ENCODE measurements at regions not wholly inside any gene's neighbourhood (a gene's known extent, or its start where the extent isn't known, plus 50 kb on each side); places are given as distances from the start of the nearest gene placed in this dataset.

- no peak overlapping the region for H3K4me3 Mint-ChIP-seq
- no peaks in the 10 kb centered on the region for H3K36me3 Mint-ChIP-seq (ENCODE audit: low read depth)
- H3K27me3 Mint-ChIP-seq = peaks cover 3% of the 10 kb centered on the region
- DNase-seq (no peak), ATAC-seq (no peak)
- ChIA-PET POLR2A (no interaction called here), CTCF (no interaction called here)
- H3K9me3 Mint-ChIP-seq (ENCODE audit: low read depth) = no peaks in the 10 kb centered on the region
- intact Hi-C loops (cut with DNase I, micrococcal nuclease) = no loop called here
- no peak overlapping the region for H3K27ac Mint-ChIP-seq
- H3K4me1 Mint-ChIP-seq = no peaks in the 10 kb centered on the region
These were observed 146.5 kb downstream of the LACC1 start for GRCh38 chr13:44026194-44026593.

GRCh38 chr13:44028734-44029133 lies 149.0 kb downstream of the LACC1 start:
- POLR2A ChIA-PET = no interaction called here
- no peaks in the 10 kb centered on the region for H3K9me3 Mint-ChIP-seq (ENCODE audit: low read depth)
- no peak for DNase-seq
- no peak overlapping the region for H3K4me3 Mint-ChIP-seq
- CTCF ChIA-PET = interaction anchor here (0.9 kb wide), 1 partner anchor 15 kb away, joined by 3 read pairs; no protein-coding TSS in a partner anchor
- no peak for ATAC-seq
- H3K27me3 Mint-ChIP-seq = peaks cover 2% of the 10 kb centered on the region
- no peak overlapping the region for H3K27ac Mint-ChIP-seq
- no peaks in the 10 kb centered on the region for H3K36me3 Mint-ChIP-seq (ENCODE audit: low read depth)
- intact Hi-C loops (cut with DNase I, micrococcal nuclease) = no loop called here
- H3K4me1 Mint-ChIP-seq = no peaks in the 10 kb centered on the region

- no peaks in the 10 kb centered on the region for H3K4me1 Mint-ChIP-seq
- DNase-seq (no peak), ATAC-seq (no peak)
- no peak overlapping the region for H3K27ac Mint-ChIP-seq
- no peaks in the 10 kb centered on the region for H3K9me3 Mint-ChIP-seq (ENCODE audit: low read depth)
- CTCF ChIA-PET = interaction anchor here (0.6 kb wide), 1 partner anchor 223 kb away, joined by 3 read pairs; no protein-coding TSS in a partner anchor
- intact Hi-C loops (cut with DNase I, micrococcal nuclease) = no loop called here
- peaks cover 3% of the 10 kb centered on the region for H3K27me3 Mint-ChIP-seq
- POLR2A ChIA-PET = no interaction called here
- H3K36me3 Mint-ChIP-seq (ENCODE audit: low read depth) = no peaks in the 10 kb centered on the region
- no peak overlapping the region for H3K4me3 Mint-ChIP-seq
These were observed 150.9 kb downstream of the LACC1 start for GRCh38 chr13:44030615-44031014.

- Mint-ChIP-seq H3K4me1 (no peaks in the 10 kb centered on the region), H3K4me3 (no peak overlapping the region), H3K36me3 (ENCODE audit: low read depth) (no peaks in the 10 kb centered on the region), H3K27ac (no peak overlapping the region), H3K27me3 (peaks cover 4% of the 10 kb centered on the region), H3K9me3 (ENCODE audit: low read depth) (no peaks in the 10 kb centered on the region)
- ATAC-seq (no peak), DNase-seq (no peak)
- intact Hi-C loops (cut with DNase I, micrococcal nuclease) = no loop called here
- POLR2A ChIA-PET = no interaction called here
- CTCF ChIA-PET = no interaction called here
These were observed 151.9 kb downstream of the LACC1 start for GRCh38 chr13:44031555-44031954.

- Mint-ChIP-seq H3K27me3 (peaks cover 5% of the 10 kb centered on the region), H3K4me1 (no peaks in the 10 kb centered on the region), H3K4me3 (no peak overlapping the region), H3K27ac (no peak overlapping the region), H3K9me3 (ENCODE audit: low read depth) (no peaks in the 10 kb centered on the region), H3K36me3 (ENCODE audit: low read depth) (no peaks in the 10 kb centered on the region)
- intact Hi-C loops (cut with DNase I, micrococcal nuclease) = no loop called here
- ATAC-seq = no peak
- no peak for DNase-seq
- CTCF ChIA-PET = interaction anchor here (0.5 kb wide), 1 partner anchor 108 kb away, joined by 3 read pairs; no protein-coding TSS in a partner anchor
- POLR2A ChIA-PET = no interaction called here
These were observed 153.1 kb downstream of the LACC1 start for GRCh38 chr13:44032802-44033201.

GRCh38 chr13:44035400-44035799 lies 155.7 kb downstream of the LACC1 start:
- Mint-ChIP-seq H3K9me3 (ENCODE audit: low read depth) (no peaks in the 10 kb centered on the region), H3K27me3 (peaks cover 10% of the 10 kb centered on the region), H3K4me3 (no peak overlapping the region), H3K4me1 (no peaks in the 10 kb centered on the region), H3K36me3 (ENCODE audit: low read depth) (no peaks in the 10 kb centered on the region), H3K27ac (no peak overlapping the region)
- ATAC-seq (no peak), DNase-seq (no peak)
- POLR2A ChIA-PET = no interaction called here
- CTCF ChIA-PET = no interaction called here
- intact Hi-C loops (cut with DNase I, micrococcal nuclease) = no loop called here

GRCh38 chr13:44040070-44040817 lies 160.5 kb downstream of the LACC1 start:
- ChIA-PET CTCF (interaction anchor here (1.2 kb wide), 1 partner anchor 399 kb away, joined by 3 read pairs; no protein-coding TSS in a partner anchor), POLR2A (no interaction called here)
- Mint-ChIP-seq H3K4me1 (no peaks in the 10 kb centered on the region), H3K27me3 (peaks cover 15% of the 10 kb centered on the region), H3K36me3 (ENCODE audit: low read depth) (no peaks in the 10 kb centered on the region), H3K27ac (no peak overlapping the region), H3K9me3 (ENCODE audit: low read depth) (no peaks in the 10 kb centered on the region), H3K4me3 (no peak overlapping the region)
- intact Hi-C loops (cut with DNase I, micrococcal nuclease) = no loop called here
- DNase-seq (no peak), ATAC-seq (no peak)

- ATAC-seq = no peak
- H3K27ac Mint-ChIP-seq = no peak overlapping the region
- CTCF ChIA-PET = interaction anchor here (1.2 kb wide), 1 partner anchor 398 kb away, joined by 3 read pairs; no protein-coding TSS in a partner anchor
These were observed 161.1 kb downstream of the LACC1 start for GRCh38 chr13:44040818-44041100.

GRCh38 chr13:44044547-44045179 lies 165.0 kb downstream of the LACC1 start:
- ATAC-seq = no peak
- no peak for DNase-seq
- Mint-ChIP-seq H3K36me3 (ENCODE audit: low read depth) (no peaks in the 10 kb centered on the region), H3K9me3 (ENCODE audit: low read depth) (no peaks in the 10 kb centered on the region), H3K27ac (no peak overlapping the region), H3K4me3 (no peak overlapping the region), H3K27me3 (peaks cover 20% of the 10 kb centered on the region), H3K4me1 (no peaks in the 10 kb centered on the region)
- ChIA-PET CTCF (interaction anchor here (0.9 kb wide), 1 partner anchor 18 kb away, joined by 3 read pairs; no protein-coding TSS in a partner anchor), POLR2A (interaction anchor here (0.7 kb wide), 1 partner anchor 1323 kb away, joined by 5 read pairs; no protein-coding TSS in a partner anchor)
- intact Hi-C loops (cut with DNase I, micrococcal nuclease) = no loop called here

More at GRCh38 chr13:44040818-44041100, 161.1 kb downstream of the LACC1 start:
- no peak for DNase-seq
- POLR2A ChIA-PET = no interaction called here
- no peaks in the 10 kb centered on the region for H3K4me1 Mint-ChIP-seq
- H3K36me3 Mint-ChIP-seq (ENCODE audit: low read depth) = no peaks in the 10 kb centered on the region
- H3K27me3 Mint-ChIP-seq = peaks cover 13% of the 10 kb centered on the region
- H3K9me3 Mint-ChIP-seq (ENCODE audit: low read depth) = no peaks in the 10 kb centered on the region
- H3K4me3 Mint-ChIP-seq = no peak overlapping the region
- intact Hi-C loops (cut with DNase I, micrococcal nuclease) = no loop called here

- no peak for ATAC-seq
- Mint-ChIP-seq H3K4me3 (no peak overlapping the region), H3K9me3 (ENCODE audit: low read depth) (no peaks in the 10 kb centered on the region), H3K27me3 (peaks cover 20% of the 10 kb centered on the region), H3K27ac (no peak overlapping the region), H3K4me1 (no peaks in the 10 kb centered on the region), H3K36me3 (ENCODE audit: low read depth) (no peaks in the 10 kb centered on the region)
- no peak for DNase-seq
- CTCF ChIA-PET = no interaction called here
- POLR2A ChIA-PET = no interaction called here
- intact Hi-C loops (cut with DNase I, micrococcal nuclease) = no loop called here
These were observed 165.5 kb downstream of the LACC1 start for GRCh38 chr13:44045180-44045562.

- ATAC-seq (no peak), DNase-seq (no peak)
- peaks cover 16% of the 10 kb centered on the region for H3K27me3 Mint-ChIP-seq
- ChIA-PET POLR2A (no interaction called here), CTCF (interaction anchor here (0.6 to 1.7 kb wide), 3 partner anchors 10 to 341 kb away, joined by 3 to 5 read pairs (median 4); no protein-coding TSS in a partner anchor)
- no peaks in the 10 kb centered on the region for H3K9me3 Mint-ChIP-seq (ENCODE audit: low read depth)
- H3K27ac Mint-ChIP-seq = no peak overlapping the region
- no peak overlapping the region for H3K4me3 Mint-ChIP-seq
- intact Hi-C loops (cut with DNase I, micrococcal nuclease) = no loop called here
- no peaks in the 10 kb centered on the region for H3K36me3 Mint-ChIP-seq (ENCODE audit: low read depth)
- no peaks in the 10 kb centered on the region for H3K4me1 Mint-ChIP-seq
These were observed 166.7 kb downstream of the LACC1 start for GRCh38 chr13:44046428-44046827.

- Mint-ChIP-seq H3K4me1 (no peaks in the 10 kb centered on the region), H3K27ac (no peak overlapping the region), H3K27me3 (peaks cover 18% of the 10 kb centered on the region), H3K36me3 (ENCODE audit: low read depth) (no peaks in the 10 kb centered on the region), H3K9me3 (ENCODE audit: low read depth) (no peaks in the 10 kb centered on the region), H3K4me3 (no peak overlapping the region)
- ChIA-PET POLR2A (no interaction called here), CTCF (interaction anchor here (0.9 to 2.4 kb wide), 4 partner anchors 10 to 391 kb away, joined by 3 to 10 read pairs (median 4); no protein-coding TSS in a partner anchor)
- DNase-seq (no peak), ATAC-seq (no peak)
- intact Hi-C loops (cut with DNase I, micrococcal nuclease) = no loop called here
These were observed 168.6 kb downstream of the LACC1 start for GRCh38 chr13:44048326-44048725.

Data from activated CD4-positive, alpha-beta T cell treated with anti-CD3 and anti-CD28 coated beads for 36 hours (primary cell).